Embryonic facial prominence (tissue), 1 donor: ENCODE measurements at regions not wholly inside any gene's neighbourhood (a gene's known extent, or its start where the extent isn't known, plus 50 kb on each side); places are given as distances from the start of the nearest gene placed in this dataset.
"Not testable (repeated sequence)": the region's sequence is repeated elsewhere in the genome, so short reads cannot be mapped to it uniquely, and the experiment has no call there.

ENCODE experiments used
- DNase-seq: peaks from one replicate; pipeline ENCODE4 v3.0.0-alpha.2; 2016; ENCODE audit errors: extremely low spot score

DNA sequence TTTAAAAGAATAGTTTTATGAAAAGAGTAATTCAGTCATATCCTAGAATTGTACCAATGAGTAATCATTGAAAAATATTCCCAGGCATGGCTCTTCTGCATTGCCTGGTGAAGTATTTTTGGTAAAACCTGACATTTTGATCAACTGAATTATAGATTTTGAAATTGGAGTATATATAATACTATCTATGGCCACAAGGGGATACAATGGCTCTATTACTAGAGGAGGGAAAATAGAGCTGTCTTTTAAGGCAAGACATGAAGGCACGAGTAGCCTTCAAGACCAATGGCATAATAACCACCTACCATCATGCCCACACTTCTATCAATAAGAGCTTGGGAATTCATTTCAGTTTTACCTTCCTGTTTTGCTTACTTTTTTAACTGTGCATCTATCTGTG lies 1241.4 kb upstream of the TMEM132C start:
- DNase-seq, result no peak

DNA sequence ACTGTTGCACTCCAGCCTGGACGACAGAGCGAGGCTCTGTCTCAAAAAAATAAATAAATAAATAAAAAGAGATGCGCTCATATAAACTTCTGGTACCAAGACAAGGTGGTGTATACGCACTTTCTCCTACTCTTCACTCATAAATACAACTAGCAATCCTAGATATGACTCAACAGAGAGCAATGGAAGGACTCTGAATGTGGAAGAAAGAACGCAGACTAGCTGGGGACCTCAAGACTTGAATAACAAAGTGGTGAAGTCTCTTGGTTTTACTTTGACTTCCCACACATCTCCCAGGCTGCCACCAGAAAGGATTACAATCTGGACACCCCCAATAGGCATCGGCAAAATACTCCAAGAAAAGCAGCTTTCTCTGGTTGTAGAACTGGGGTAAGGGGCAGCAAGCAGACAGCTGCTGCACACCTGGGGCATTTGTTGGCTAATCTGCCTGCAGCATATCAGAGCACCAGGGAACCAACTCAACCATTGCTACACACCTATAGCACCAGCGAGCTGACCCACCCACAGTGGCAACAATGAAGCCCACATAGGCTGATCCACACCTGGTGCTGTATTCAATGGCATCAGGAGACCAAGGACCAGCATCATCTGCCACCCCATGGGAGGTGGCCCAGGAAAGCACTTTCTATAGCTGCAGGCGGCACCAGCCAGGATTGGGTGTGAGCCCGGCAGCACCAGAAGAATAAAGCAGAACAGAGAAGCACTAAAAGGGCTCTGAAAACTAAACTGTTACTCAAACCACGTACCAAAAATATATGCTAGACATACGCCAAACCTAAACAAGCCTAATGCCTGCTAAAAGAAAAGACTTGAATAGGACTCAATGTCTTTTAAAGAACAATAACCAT lies 1231.7 kb upstream of the TMEM132C start:
- no peak for DNase-seq

DNA sequence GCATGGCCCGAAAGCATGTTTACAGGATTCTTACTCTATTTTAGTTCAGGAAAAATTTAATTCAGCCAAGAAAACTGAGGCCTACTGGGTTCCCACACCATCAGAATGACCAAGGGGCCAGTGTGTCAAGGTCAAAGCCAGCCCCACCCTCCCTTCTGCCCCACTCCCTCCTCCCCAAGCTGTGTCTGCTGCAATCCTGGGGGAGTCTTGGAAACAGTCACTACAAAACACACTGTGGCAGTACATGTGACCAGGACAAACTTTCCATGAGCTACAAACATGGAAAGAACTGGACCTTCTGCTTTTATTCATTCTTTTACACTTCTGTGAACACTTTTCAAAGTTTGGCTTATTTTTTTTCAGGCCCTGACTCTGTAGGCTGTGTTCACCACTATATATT lies 1228.8 kb upstream of the TMEM132C start:
- DNase-seq, result no peak

DNA sequence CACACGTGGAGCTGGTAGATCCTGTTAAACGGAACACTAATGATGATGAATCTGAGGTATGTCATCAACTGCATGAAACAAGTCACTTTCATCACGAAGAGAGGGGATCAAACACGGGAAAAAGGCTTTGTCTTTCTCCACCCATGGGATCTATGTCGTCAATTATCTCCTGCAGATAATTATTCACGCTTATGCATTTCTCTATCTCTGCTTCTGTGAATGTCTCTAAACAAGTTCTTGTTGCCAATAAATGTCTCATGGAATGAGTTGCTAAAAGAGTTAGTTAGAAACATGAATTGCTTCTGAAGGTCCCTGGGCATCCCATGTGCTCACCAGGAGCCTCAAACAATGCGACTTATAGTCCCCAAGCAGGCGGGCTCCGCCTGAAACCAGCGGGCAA lies 1228.2 kb upstream of the TMEM132C start:
- DNase-seq, result no peak

DNA sequence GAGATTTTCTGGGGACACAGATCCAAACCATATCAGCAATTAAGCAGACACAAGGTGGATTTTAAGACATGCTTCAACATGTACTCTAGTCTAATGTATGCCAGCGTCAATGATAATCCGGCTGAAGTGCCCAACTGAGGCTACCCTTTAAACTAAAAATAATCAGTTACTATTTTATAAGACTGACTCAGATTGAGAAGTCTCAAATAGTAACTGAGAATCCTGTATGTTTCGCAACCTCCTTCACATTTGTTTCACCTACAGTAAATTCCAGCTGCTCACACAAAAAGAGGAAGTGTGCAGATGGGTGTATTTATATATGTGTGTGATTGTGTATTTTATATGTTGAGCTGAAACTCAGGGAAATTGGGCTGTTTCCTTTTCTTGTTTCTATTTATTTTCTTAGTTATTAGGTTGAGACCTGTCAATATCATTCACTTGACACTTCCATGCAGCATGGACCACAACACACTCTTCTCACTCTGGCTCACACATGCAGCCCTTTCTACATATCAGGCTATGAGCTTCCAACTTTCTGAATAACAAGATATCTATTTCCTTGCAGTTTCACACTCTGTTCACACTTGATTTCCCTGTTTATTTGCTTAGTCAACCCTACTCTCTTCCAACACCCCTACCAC lies 1224.9 kb upstream of the TMEM132C start:
- DNase-seq, result no peak

GRCh38 chr12:127043731-127044130 lies 1223.2 kb upstream of the TMEM132C start:
- DNase-seq, result no peak

DNA sequence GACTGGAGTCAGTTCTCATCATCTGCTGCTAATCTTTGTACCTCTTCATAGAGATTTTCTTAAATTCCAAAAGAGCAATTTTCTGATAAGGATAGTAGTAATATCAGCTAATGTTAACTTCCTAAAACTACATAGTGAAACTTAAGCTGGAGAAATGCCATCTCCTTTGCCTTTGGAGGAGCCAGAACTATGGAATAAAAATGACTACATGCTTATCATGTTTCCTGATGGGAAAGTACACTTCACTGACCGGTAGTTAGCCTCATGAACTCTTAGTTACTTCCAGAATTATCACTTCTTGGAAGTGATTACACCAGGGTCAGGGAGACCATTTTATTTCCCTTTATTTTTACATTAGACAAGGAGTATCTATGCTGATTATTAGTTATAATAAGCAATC lies 1222.1 kb upstream of the TMEM132C start:
- no peak for DNase-seq

- DNase-seq, result no peak
Observed at GRCh38 chr12:127046467-127046866, 1220.5 kb upstream of the TMEM132C start.

- no peak for DNase-seq
Observed at GRCh38 chr12:127048057-127048456, 1218.9 kb upstream of the TMEM132C start.

- DNase-seq, result not testable (repeated sequence)
Observed at GRCh38 chr12:127048525-127048924, 1218.4 kb upstream of the TMEM132C start.

- no peak for DNase-seq
Observed at GRCh38 chr12:127051139-127051538, 1215.8 kb upstream of the TMEM132C start.

DNA sequence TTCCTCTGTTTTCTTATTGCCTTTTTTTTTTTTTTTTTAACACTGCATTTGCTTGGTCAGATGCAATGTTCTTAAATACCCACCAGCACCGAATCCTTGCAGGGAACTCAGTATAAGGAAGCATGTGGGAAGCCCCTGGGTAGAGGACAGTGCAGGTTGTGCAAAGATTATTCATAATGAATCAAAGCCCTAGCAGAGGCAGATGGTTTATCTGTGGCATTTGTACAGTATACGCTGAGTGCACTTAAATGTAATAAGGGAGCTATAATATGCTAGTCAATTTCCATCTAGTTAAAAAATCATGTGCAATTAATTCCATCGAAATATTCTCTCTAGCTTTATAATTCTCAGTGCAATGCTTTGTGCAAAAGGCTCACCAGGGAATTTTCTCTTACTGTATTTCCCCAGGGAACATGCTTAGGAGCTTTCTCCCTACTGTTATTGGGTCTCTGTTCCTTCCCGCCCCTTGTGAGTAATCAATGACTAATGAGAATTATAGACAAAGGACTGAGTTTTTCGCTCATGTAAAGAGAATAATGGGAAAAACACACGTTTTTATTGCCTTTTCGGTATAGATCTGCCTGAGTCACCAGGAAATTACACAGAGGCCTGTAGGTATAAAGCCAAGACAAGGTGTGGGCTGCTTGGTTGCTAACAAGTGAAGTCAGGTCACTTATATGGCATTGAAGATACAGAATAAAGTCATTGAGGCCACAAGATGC lies 1214.3 kb upstream of the TMEM132C start:
- no peak for DNase-seq

DNA sequence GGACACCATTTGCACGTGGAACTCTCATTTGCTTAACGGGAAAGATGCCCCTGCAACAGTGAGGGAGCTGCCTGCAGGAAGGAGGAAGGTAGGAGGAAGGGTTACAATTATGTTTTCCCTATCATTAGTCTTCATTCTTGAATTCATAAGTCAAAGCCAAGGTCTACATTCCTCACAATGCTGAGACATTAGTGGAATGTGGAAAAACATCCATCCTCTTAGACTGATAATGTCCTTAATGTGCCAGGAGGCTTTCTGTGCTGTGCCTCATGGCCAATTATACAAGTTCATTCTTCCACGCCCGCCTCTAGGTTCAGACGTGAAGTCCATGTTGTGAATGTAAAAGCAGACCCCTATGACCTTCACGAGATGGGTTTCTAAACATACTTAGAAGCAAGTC lies 1212.4 kb upstream of the TMEM132C start:
- no peak for DNase-seq

DNA sequence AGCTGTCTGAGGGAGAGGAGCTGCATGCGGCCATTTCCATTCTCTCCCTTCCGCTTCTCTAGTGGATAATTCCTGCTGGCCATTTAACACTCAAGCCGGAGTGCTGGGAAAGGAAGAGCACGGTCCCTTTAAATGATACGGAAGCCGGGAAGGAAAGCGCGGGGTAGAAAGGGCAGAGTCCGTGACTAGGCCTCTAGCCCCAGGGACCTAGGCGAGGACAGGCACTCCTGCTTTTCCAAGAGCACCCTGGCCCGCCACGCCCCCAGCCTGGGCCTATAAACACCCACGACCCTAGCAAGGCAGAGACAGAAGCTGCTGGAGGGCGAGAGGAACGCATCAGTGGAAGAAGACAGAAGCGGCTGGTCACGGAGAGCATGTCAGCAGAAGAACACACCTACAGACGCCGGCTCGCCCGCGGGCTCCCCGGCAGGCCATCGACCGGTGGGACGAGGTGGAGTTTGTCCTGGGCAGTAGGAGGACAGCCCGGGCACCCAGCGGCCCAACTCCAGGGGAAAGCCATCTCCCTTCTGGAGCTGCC lies 1206.6 kb upstream of the TMEM132C start:
- no peak for DNase-seq

DNA sequence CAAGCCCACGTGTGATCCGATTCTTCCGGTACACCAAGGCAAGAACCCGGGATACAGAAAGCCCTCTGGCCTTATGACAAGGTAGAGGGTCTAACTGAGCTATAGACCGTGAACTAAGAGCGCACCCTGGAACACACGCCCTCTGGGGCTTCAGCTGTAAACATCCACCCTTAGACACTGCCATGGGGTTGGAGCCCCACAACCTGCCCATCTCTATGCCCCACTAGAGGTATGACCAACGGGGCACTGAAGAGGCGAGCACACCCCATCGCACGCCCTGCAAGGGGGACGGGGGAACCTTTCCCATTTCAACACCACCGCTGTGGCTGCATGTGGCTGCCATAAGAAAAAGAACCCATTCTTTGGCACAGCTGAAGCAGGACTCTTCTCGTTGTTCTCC lies 1206.0 kb upstream of the TMEM132C start:
- no peak for DNase-seq

DNA sequence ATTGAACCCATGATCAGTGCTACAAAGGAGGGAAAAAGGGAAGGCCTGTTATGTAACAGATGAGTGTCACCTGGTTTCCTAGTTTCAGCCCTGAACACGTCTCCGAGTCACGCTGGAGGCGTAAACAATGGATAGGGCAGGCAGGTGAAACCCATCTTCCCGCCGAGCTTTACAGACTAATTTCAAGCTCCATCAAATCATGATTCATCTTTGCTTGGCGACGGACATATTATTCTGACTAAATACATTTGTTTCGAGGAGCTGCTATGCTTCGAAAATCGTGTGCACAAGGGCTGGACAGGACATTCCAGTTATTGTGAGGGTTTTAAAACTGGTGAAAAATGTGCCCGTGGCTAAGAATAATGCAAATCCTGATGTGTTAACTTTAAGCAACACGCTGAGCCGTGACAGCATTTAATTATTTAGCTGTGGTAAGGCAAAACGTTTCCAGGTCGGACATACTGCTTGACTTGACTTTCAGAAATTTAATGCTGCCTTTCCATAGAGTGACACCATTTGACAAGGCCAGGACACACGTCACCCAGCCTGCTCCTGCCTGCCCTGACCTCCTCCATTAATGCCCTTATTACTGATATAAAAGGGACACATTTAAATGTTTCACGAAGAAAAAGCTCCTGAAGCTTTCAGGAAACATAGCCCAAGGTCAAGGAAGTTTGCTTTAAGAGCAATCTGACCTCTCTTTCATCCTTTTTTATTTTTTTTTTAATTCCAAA lies 1203.5 kb upstream of the TMEM132C start:
- DNase-seq, result no peak

DNA sequence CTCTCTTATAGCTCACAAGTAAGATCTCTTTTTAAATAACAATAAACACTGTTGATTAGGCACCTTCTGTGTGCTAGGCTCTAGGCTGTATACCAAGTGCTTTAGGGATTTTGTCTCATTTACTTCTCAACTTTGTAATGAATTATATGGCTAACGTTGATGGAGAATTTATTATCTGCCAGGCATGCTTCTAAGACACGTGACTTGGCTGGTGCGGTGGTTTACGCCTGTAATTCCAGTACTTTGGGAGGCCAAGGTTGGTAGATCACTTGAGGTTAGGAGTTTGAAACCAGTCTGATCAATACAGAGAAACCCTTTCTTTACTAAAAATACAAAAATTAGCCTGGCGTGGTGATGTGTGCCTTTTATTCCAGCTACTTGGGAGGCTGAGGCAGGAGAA lies 1202.8 kb upstream of the TMEM132C start:
- DNase-seq, result no peak

DNA sequence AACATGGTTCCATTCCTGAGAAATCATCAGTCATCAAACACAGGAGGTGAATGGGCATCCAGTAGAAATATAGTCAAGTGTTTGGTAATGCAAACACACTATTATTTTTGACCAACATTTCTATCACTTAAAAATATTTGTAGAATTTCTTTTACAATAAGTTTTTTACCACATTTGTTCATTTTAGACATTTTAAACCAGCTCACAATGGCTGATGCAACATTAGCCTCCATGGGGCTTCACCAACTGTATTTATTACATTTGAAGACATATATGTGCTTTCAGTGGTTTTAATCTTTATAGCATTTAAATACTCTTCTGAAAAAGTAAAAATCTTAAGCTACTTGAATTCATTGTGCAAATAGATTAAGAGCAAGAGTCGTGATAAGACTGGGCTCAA lies 1201.4 kb upstream of the TMEM132C start:
- DNase-seq, result no peak

DNA sequence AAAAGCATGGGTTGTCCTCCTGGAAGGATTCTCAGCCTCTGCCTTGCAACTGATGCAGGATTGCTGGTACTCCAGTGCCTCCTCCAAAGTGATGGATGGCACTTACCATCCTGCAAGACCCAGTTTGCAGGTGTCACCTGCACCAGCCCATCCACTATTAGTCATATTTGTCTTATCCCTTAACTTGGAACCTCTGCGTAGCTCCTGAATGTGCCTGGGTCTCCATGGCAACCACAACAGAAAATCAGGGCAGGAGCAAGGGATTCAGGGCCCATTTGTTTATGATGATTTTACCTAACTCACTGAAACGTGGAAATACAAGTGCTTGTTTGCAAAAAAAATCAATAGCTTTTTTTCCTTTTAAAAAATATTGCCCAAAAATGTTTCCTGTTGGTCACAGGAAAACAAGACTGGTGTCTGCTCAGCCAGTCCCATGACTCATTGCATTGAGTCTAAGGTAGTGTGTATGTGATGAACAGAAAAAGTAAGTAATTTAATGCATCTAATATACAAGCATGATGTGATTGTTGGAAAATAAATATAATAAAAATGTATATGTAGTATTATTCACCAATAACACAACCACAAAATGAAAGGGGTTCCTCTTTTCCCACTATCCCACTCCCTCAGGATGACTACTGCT lies 1196.3 kb upstream of the TMEM132C start:
- DNase-seq, result no peak

DNA sequence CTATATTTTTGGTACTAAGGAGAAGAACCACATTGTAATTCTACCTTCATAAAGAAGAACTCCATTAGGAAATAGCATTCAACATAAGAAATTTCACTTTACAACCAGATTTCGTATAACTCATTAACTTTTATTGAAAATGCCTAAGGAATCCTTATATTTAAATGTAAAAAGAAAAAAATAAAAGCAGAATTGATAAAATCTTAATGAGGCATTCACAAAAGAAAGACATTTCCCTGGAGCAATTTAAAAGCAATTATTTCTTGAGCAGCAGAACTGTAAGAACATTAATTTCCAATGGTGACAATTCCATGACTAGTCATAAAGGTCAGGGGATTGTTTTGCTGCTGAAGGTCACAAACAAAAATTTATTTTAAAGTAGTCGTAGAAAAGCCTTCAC lies 1192.8 kb upstream of the TMEM132C start:
- no peak for DNase-seq

DNA sequence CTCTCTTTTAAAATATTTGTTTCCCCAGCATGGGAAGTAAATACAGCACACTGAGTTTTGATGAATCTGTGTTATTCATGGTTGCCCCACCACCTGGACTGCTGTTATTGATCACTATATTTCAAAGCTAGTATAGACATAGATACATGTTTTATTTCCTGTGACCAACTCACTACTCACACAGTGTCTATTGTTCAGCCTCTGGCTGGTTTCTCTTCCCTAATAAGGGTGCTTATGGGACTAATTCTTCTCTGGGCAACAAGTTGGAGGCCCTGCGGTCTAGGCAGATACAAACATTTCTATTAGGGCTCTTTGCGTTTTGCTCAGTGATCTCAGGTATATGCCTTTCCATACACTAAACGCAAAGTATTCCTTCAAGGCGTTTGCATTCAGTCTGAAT lies 1191.0 kb upstream of the TMEM132C start:
- DNase-seq, result no peak
